Adrenal gland (tissue), 5 donors: ENCODE measurements at regions not wholly inside any gene's neighbourhood (a gene's known extent, or its start where the extent isn't known, plus 50 kb on each side); places are given as distances from the start of the nearest gene placed in this dataset.

Source experiments
- CTCF ChIP-seq, 6 experiments: fragments of 450-650 bp in 4 of 6; fragments of 200-600 bp in 2 of 6; sonication (generic) in 1 of 6; IDR thresholded peaks; 1 replicate in 5 of 6; 2 replicates in 1 of 6; pipeline versions ENCODE4 v1.5.1 to v1.8.0; 2016 to 2021; ENCODE audit warnings: antibody characterized with exemption in 6 of 6, mild to moderate bottlenecking in 2 of 6, moderate library complexity in 1 of 6
- POLR2A ChIP-seq, 2 donors: fragments of 450-650 bp; IDR thresholded peaks; one replicate each; pipeline ENCODE4 v1.6.1; 2017; ENCODE audit warnings: antibody characterized with exemption in 2 of 2, mild to moderate bottlenecking in 2 of 2, moderate library complexity in 1 of 2
- donor health status: DM: no; HTN: no; CAD: no.

GRCh38 chr1:170448661-170449158 lies 83.3 kb upstream of the GORAB start:
- TF ChIP-seq CTCF (IDR thresholded peaks at IDR 0.05) (no peak), POLR2A (IDR thresholded peaks at IDR 0.05) (no peak)
